Suprapubic skin (tissue), 4 donors: ENCODE measurements at regions not wholly inside any gene's neighbourhood (a gene's known extent, or its start where the extent isn't known, plus 50 kb on each side); places are given as distances from the start of the nearest gene placed in this dataset.

ENCODE experiments used
- POLR2A ChIP-seq, 2 donors: fragments of 450-650 bp; IDR thresholded peaks; one replicate each; pipeline ENCODE4 v1.6.1; 2017; ENCODE audit warnings: antibody characterized with exemption in 2 of 2, mild to moderate bottlenecking in 2 of 2, moderate library complexity in 2 of 2
- POLR2AphosphoS5 ChIP-seq, 3 donors: sonication (generic); formaldehyde crosslinking; IDR thresholded peaks; one replicate each; pipeline ENCODE4 v1.6.1; 2017; ENCODE audit warnings: antibody characterized with exemption in 3 of 3
- TF ChIP-seq, protein P1 (sequence below), 2 donors: fragments of 200-600 bp in 1 of 2; fragments of 450-650 bp in 1 of 2; sonication (generic) in 1 of 2; IDR thresholded peaks; one replicate each; pipeline ENCODE4 v1.5.1; 2016 to 2019; ENCODE audit warnings: antibody characterized with exemption in 2 of 2, mild to moderate bottlenecking in 1 of 2, moderate library complexity in 1 of 2

DNA sequence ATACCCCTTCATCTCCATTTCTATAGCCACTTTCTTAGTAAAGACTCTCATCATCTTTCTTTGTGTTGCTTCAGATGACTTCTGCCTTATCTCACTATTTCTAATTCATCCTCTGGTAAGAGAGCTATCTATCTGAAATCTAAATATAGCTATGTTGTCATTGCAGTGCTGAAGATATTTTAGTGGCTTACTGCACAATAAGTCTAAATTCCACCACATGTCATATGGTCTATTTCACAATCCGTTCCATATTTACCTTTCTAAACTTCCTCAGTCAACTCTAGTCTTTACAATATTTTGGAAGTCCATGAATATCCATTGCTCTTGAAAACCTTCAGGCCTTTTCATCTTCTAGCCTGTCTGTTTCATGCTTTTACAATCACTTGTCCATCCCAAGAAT, 465.1 kb upstream of the SLC10A2 start:
- TF ChIP-seq, protein P1, sequence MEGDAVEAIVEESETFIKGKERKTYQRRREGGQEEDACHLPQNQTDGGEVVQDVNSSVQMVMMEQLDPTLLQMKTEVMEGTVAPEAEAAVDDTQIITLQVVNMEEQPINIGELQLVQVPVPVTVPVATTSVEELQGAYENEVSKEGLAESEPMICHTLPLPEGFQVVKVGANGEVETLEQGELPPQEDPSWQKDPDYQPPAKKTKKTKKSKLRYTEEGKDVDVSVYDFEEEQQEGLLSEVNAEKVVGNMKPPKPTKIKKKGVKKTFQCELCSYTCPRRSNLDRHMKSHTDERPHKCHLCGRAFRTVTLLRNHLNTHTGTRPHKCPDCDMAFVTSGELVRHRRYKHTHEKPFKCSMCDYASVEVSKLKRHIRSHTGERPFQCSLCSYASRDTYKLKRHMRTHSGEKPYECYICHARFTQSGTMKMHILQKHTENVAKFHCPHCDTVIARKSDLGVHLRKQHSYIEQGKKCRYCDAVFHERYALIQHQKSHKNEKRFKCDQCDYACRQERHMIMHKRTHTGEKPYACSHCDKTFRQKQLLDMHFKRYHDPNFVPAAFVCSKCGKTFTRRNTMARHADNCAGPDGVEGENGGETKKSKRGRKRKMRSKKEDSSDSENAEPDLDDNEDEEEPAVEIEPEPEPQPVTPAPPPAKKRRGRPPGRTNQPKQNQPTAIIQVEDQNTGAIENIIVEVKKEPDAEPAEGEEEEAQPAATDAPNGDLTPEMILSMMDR (IDR thresholded peaks at IDR 0.05): no peak
- TF ChIP-seq POLR2A (IDR thresholded peaks at IDR 0.05) (no peak), POLR2AphosphoS5 (IDR thresholded peaks at IDR 0.05) (no peak)
